Urothelium cell line (cell line): ENCODE measurements at regions not wholly inside any gene's neighbourhood (a gene's known extent, or its start where the extent isn't known, plus 50 kb on each side); places are given as distances from the start of the nearest gene placed in this dataset.

Experiments used
- DNase-seq: peaks from one replicate; pipeline ENCODE4 v3.0.0; 2011; ENCODE audit warnings: low spot score, mixed read lengths
- FAIRE-seq: peaks from 2 replicates; lab custom pipeline; 2011; peaks lifted over from hg19 to GRCh38; lab: Jason Lieb, UNC

GRCh38 chr4:71268166-71268565, 70.7 kb upstream of the SLC4A4 start:
- no peak for DNase-seq
- FAIRE-seq: no peak

GRCh38 chr4:71269233-71269632, 69.6 kb upstream of the SLC4A4 start:
- no peak for DNase-seq
- FAIRE-seq: no peak

- FAIRE-seq (no peak), DNase-seq (no peak)
Observed at GRCh38 chr4:71270901-71271300, 67.9 kb upstream of the SLC4A4 start.

GRCh38 chr4:71272976-71273375, 65.8 kb upstream of the SLC4A4 start:
- DNase-seq (no peak), FAIRE-seq (no peak)

GRCh38 chr4:71275004-71275403, 63.8 kb upstream of the SLC4A4 start:
- DNase-seq (no peak), FAIRE-seq (no peak)

GRCh38 chr4:71275570-71275969, 63.2 kb upstream of the SLC4A4 start:
- no peak for DNase-seq

GRCh38 chr4:71277353-71277752, 61.5 kb upstream of the SLC4A4 start:
- FAIRE-seq: no peak

More at GRCh38 chr4:71275570-71275969, 63.2 kb upstream of the SLC4A4 start:
- FAIRE-seq: no peak

GRCh38 chr4:71283642-71284257, 55.1 kb upstream of the SLC4A4 start:
- FAIRE-seq (no peak), DNase-seq (no peak)

More at GRCh38 chr4:71277353-71277752, 61.5 kb upstream of the SLC4A4 start:
- DNase-seq: no peak

- no peak for DNase-seq
- no peak for FAIRE-seq
Observed at GRCh38 chr4:71287305-71287704, 51.5 kb upstream of the SLC4A4 start.

GRCh38 chr4:71288875-71289274, 49.9 kb upstream of the SLC4A4 start:
- DNase-seq: no peak
- FAIRE-seq: no peak
